ENCODE measurements at regions not wholly inside any gene's neighbourhood (a gene's known extent, or its start where the extent isn't known, plus 50 kb on each side); places are given as distances from the start of the nearest gene placed in this dataset.

GRCh38 chr3:83734656-83735055 is 1224.1 kb upstream of the CADM2 start:
- TF ChIP-seq CTCF (IDR thresholded peaks at IDR 0.05; ENCODE audit: low read length) (no peak), EZH2phosphoT487 (IDR thresholded peaks at IDR 0.05; ENCODE audit: low read length) (no peak)
